GM19238 (cell line): ENCODE measurements at regions not wholly inside any gene's neighbourhood (a gene's known extent, or its start where the extent isn't known, plus 50 kb on each side); places are given as distances from the start of the nearest gene placed in this dataset.

Experiments used
- DNase-seq: peaks from one replicate; pipeline ENCODE4 v3.0.0; 2011; ENCODE audit warnings: low spot score; ENCODE audit not compliant: insufficient read length

DNA sequence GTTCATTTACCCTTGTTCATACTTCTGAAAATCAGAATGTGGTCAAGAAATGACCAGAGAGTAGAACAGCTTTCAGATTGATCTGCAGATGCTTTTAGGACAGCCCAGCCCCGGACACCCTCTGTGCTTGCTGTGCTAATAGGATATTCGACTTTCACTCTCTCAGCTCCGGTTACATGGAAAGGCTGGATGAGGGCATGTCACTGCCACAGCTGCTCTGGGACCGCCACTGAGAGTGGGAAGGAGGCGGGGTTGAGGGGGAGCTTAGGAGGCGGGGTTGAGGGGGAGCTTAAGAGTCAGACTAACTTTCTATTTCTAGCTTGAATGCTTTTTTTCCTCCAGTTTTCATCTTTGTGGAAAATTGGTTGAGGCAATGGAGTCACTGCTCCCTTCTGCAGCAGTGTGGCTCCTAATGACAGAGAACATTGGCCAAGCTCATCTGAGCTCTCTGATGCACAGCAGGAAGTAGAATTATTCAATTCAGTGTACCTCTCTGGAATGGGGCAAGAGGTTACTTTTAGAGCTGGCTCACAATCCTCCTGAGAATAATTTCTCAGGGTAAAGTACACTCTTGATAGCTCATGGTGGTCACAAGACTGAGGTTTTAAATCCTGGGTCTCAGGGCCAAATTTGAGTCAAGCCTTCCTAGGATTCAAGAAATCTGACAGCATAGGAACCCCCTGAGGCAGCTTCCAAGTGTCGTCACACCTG, 74.6 kb upstream of the NPAS1 start:
- DNase-seq: no peak

DNA sequence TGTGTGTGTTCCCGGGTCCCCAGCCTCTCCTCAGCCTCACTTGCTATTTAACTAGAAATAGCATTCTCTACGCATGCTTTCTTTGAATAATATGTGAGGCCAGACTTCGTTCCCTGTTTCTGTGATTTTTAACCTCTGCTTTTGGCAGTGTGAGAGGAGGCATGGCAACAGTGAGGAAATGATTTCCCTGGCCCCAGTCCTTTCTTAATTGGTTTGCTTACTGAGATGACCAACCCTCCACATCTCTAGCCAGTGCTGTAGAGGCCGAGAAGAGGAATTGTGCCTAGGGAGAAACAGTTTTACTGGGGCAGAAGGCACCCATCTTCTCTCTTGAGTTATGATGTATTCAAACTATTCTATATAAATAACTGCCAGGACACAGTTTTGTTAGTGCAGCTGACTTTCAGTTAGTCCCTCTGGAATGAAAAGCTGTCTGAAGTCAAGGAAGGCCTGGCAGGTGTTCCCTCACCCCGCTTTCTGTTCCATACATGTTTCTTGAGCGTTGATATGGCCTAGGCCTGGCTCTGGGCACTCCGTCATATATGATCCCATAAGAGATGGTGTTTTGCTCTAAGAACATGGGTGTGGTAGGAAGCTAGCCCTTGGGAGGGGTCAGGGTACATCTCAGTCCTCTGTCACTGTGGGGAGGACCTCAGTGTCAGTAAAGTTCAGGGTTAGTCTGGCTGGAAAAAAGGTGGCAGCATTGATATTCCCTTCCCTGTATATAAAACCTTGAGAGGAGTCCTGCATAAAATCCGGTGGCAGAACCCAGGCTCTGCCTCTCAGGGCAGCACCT, 73.7 kb upstream of the NPAS1 start:
- no peak for DNase-seq

DNA sequence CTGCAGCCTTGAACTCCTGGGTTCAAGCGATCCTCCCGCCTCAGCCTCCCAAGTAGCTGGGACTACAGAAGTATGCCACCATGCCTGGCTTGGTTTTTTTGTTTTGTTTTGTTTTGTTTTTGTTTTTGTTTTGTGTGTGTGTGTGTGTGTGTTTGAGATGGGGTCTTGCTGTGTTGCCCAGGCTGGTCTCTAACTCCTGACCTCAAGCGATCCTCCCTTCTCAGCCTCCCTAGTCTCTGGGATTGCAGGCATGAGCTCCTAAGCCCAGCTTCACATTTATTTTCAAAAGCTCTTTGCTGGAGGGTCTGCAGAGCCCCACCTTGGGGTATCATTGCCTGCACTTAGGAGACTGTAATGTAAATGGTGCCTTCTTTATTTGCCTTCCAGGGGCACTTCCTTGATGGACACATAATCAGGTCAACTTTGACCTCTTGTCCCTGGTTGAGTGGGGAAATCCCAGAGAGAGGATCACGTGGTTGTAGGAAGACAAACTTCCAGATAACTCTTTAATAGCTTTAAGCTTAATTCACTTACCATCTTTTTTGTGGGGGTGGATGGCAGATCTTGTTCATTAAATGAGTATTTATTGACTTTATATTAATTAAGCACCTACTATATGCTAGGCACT, 72.9 kb upstream of the NPAS1 start:
- no peak for DNase-seq

GRCh38 chr19:46947866-46948265, 71.8 kb upstream of the NPAS1 start:
- DNase-seq: no peak

GRCh38 chr19:46950526-46951170, 69.0 kb upstream of the NPAS1 start:
- no peak for DNase-seq

DNA sequence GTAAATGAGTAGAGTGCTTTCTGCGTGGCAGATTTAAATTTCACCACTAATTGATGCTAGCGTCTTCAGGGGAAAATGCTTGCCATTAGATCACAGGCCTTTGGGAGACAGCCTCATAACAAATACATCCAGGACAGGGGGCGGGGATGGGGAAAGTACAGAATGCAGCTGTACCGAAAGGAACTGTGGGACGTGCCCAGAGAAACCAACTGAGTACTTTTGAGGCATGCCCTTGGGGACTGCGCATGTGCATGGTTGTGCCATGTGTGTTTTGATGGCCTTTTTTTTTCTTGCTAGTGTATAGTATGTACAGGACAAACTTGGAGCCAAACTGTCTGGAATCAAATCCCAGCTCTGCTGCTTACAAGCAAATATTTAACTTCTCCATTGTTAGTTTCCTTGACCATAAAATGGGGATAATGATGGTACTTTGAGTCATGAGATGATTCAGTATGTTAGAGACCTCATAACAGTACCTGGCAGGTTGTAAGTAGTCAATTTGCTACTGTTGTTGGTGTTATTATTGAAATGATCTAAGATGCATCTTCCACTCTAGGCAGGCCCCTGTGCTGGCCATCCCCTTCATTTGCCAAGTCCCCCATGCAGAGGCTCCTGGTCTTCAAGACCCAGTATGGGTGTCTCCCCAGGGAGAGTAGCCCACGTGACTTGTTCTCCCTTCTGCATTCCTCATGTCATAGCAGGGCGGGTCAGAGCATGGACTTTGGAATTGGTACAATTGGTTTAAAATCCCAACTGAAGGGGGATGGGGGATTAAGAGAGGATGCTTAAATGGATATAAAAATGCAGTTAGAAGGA, 68.3 kb upstream of the NPAS1 start:
- no peak for DNase-seq

- no peak for DNase-seq
Observed at GRCh38 chr19:46952874-46953273, 66.8 kb upstream of the NPAS1 start.

GRCh38 chr19:46953955-46954501, 65.6 kb upstream of the NPAS1 start:
- DNase-seq: no peak

GRCh38 chr19:46954502-46954992, 65.1 kb upstream of the NPAS1 start:
- DNase-seq: peak; percentile 37

- DNase-seq: no peak
Observed at GRCh38 chr19:46954993-46955812, 64.4 kb upstream of the NPAS1 start.

DNA sequence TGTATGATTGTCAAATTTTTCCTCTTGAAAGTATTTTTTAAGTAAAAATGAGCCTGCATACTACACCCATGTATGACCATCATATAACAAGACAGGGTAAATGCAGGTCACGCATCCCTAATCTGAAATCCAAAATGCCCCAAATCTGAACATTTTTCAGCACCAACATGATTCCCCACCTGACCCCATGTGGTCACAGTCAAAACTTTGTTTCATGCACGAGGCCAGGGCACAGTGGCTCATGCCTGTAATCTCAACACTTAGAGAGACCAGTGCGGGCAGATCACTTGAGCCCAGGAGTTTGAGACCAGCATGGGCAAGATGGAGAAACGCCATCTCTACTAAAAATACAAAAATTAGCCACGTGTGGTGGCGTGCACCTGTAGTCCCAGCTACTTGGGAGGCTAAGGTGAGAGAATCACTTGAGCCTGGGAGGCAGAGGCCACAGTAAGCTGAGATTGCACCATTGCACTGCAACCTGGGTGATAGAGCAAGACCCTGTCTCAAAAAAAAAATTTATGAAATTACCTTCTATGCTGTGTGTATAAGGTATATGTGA, 63.7 kb upstream of the NPAS1 start:
- no peak for DNase-seq

DNA sequence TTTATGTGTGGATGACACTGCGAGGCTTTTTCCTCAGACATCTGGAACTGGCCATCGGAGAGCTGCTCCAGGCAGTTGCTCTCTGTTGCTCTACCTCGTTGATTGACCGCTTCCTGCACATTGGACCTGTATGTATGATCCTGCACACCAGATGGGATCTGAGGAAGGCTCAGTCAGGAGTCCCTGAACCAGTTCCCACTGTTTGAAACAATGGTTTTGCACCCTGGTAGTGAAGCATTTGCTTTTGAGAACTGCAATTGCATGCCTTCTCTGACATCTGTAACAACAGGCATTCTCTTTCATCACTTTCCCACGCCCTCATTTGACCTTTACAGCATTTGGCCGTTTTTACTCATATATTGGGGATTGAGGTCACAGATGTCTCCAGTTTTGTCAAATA, 61.1 kb upstream of the NPAS1 start:
- no peak for DNase-seq

DNA sequence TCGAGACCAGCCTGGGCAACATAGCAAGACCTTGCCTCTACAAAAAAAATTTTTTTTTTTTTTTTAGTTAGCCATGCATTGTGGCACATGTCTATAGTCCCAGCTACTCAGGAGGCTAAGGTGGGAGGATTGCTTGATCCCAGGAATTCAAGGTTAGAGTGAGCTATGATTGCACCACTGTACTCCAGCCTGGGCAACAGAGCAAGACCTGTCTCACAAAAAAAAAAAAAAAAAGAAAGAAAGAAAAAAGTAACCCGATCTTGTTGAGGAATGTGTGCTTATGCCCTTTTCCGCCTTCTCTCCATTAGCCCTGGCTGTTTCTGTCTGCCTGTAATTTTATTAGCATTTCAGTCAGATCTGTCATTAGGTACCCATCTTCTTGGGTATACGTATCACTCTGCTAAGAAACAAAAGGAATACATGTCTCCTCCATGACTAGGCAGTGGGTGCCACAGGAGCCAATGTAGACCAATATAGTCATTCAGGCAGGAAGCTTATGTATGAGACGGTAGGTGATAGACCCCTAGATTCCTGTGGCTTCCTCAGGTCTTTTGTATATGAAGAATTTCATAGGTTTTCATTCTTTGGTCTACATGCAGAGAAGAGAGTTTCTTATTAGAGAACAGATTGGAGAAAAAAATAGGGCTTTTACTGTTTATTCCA, 59.6 kb upstream of the NPAS1 start:
- DNase-seq: no peak

DNA sequence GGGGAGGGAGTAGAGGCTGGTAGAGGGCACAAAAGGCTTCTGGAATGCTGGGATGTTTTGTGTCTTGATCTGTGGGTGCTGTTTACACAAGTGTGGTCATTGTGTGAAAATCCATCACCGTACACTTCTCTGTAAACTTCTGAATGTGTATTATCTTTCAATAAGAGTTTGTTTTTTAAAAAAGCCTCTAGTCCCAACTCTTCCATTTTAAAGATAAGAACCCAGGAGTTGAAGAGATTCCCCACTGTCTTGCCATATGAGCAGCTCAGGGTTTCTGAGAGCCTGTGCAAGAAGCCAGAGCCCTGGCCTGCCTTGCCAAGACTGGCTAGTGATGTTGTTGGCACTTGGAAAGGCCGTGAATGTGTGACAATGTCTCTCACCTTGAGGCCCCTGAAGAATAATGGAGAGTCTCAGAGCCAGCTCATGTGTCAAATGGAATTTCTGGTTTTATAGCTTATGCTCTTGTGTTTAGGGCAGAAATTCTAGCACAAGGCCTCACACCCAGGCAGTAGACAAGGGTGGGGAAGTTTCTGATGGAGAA, 57.5 kb upstream of the NPAS1 start:
- DNase-seq: no peak

DNA sequence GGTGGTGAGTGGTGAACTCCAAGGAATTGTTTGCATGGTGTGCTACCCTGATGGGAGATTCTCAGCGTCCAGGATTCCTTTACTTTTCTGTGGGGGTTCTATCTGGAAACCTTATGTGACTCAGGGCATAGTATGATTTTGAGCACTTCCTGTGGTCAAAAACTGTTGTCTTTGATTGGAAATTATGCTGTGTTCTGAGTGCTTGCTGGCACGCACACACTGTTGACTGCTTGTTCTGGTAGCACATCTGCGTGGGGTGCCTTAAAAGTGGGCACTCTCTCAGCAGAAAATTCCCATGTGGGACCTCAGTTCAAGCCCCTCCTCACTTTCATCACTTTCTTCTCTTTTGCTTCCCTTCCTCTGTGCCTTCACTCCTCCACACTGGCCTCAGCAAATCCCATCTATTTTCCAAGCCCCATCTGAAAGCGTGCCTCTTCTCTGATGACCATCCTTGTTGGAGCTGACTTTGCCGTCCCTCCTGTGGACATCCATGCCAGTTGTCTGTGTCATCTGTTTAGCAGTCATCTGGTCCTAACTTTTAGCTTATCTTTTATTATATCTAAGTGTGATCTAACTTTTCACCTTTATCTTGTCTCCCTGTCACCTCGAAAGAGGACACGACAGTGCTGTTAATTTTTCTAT, 56.4 kb upstream of the NPAS1 start:
- no peak for DNase-seq

DNA sequence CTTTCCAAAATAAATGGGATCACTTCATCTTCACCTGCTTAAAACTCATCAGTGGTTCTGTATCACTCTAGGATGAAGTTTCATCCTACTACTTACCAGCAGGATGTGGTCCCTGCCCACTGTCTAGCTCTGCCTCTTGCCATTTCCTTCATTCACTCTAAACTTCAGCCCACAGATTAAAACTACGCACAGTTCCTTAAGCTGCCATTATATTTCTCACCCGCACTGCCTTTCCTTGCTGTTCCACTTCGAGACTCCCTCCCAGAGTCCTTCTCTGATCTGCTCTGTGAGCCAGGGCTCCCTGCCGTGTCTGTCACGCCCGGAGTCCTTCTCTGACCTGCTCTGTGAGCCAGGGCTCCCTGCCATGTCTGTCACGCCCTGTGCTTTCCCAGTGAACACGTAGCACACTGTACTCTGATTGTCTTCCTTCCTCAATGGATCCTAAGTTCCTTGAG, 52.0 kb upstream of the NPAS1 start:
- DNase-seq: no peak
